ENCODE measurements at regions not wholly inside any gene's neighbourhood (a gene's known extent, or its start where the extent isn't known, plus 50 kb on each side); places are given as distances from the start of the nearest gene placed in this dataset.
A peak's percentile ranks its signal among the peaks of the same experiment; 100 is the strongest.

DNA sequence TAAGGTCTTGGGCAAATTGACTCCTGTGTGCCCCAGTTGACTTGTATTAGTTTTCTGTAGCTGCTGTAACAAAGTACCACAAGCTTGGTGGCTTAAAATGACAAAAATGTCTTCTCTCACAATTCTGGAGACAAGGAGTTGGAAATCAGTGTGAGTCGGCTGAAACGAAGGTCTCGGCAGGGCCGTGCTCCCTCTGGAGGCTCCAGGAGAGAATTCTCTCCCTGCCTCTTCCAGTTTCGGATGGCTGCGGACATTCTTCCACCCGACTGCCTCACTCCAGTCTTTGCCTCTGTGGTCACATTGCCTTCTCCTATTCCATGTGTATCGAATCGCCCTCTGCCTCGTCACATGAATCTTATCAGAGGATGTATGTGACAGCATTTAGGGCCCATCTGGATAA, 66.0 kb upstream of the PHOX2B start:
- TF ChIP-seq, protein P1, sequence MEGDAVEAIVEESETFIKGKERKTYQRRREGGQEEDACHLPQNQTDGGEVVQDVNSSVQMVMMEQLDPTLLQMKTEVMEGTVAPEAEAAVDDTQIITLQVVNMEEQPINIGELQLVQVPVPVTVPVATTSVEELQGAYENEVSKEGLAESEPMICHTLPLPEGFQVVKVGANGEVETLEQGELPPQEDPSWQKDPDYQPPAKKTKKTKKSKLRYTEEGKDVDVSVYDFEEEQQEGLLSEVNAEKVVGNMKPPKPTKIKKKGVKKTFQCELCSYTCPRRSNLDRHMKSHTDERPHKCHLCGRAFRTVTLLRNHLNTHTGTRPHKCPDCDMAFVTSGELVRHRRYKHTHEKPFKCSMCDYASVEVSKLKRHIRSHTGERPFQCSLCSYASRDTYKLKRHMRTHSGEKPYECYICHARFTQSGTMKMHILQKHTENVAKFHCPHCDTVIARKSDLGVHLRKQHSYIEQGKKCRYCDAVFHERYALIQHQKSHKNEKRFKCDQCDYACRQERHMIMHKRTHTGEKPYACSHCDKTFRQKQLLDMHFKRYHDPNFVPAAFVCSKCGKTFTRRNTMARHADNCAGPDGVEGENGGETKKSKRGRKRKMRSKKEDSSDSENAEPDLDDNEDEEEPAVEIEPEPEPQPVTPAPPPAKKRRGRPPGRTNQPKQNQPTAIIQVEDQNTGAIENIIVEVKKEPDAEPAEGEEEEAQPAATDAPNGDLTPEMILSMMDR (IDR thresholded peaks at IDR 0.05): peak; percentile 8 to 55 (median 36)
- TF ChIP-seq POLR2A (IDR thresholded peaks at IDR 0.05): no peak
